Adrenal gland (tissue), 5 donors: ENCODE measurements at regions not wholly inside any gene's neighbourhood (a gene's known extent, or its start where the extent isn't known, plus 50 kb on each side); places are given as distances from the start of the nearest gene placed in this dataset.

ENCODE experiments used
- POLR2A ChIP-seq, 2 donors: fragments of 450-650 bp; IDR thresholded peaks; one replicate each; pipeline ENCODE4 v1.6.1; 2017; ENCODE audit warnings: antibody characterized with exemption in 2 of 2, mild to moderate bottlenecking in 2 of 2, moderate library complexity in 1 of 2
- TF ChIP-seq, protein P1 (sequence below), 6 experiments: fragments of 450-650 bp in 4 of 6; fragments of 200-600 bp in 2 of 6; sonication (generic) in 1 of 6; IDR thresholded peaks; 1 replicate in 5 of 6; 2 replicates in 1 of 6; pipeline versions ENCODE4 v1.5.1 to v1.8.0; 2016 to 2021; ENCODE audit warnings: antibody characterized with exemption in 6 of 6, mild to moderate bottlenecking in 2 of 6, moderate library complexity in 1 of 6
- donor health status: DM: no; HTN: no; CAD: no.

DNA sequence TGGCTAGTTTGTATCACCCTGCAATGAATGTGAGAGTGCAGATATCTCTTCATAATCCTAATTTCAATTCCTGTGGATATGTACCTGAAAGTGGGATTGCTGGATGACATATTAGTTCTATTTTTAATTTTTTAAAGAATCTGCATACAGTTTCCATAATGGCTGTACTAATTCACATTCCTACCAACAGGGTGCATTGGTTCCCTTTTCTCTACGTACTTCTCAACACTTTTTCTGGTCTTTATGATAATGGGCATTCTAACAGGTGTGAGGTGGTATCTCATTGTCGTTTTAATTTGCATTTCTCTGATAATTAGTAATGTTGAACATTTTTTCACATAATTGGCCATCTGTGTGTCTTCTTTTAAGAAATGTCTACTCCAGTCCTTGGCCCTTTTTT is 927.5 kb downstream of the DTWD2 start:
- TF ChIP-seq, protein P1, sequence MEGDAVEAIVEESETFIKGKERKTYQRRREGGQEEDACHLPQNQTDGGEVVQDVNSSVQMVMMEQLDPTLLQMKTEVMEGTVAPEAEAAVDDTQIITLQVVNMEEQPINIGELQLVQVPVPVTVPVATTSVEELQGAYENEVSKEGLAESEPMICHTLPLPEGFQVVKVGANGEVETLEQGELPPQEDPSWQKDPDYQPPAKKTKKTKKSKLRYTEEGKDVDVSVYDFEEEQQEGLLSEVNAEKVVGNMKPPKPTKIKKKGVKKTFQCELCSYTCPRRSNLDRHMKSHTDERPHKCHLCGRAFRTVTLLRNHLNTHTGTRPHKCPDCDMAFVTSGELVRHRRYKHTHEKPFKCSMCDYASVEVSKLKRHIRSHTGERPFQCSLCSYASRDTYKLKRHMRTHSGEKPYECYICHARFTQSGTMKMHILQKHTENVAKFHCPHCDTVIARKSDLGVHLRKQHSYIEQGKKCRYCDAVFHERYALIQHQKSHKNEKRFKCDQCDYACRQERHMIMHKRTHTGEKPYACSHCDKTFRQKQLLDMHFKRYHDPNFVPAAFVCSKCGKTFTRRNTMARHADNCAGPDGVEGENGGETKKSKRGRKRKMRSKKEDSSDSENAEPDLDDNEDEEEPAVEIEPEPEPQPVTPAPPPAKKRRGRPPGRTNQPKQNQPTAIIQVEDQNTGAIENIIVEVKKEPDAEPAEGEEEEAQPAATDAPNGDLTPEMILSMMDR (IDR thresholded peaks at IDR 0.05), result no peak
- TF ChIP-seq POLR2A (IDR thresholded peaks at IDR 0.05), result no peak
